ENCODE measurements at regions not wholly inside any gene's neighbourhood (a gene's known extent, or its start where the extent isn't known, plus 50 kb on each side); places are given as distances from the start of the nearest gene placed in this dataset.
A peak's percentile ranks its signal among the peaks of the same experiment; 100 is the strongest.
"Not testable (repeated sequence)": the region's sequence is repeated elsewhere in the genome, so short reads cannot be mapped to it uniquely, and the experiment has no call there.

DNA sequence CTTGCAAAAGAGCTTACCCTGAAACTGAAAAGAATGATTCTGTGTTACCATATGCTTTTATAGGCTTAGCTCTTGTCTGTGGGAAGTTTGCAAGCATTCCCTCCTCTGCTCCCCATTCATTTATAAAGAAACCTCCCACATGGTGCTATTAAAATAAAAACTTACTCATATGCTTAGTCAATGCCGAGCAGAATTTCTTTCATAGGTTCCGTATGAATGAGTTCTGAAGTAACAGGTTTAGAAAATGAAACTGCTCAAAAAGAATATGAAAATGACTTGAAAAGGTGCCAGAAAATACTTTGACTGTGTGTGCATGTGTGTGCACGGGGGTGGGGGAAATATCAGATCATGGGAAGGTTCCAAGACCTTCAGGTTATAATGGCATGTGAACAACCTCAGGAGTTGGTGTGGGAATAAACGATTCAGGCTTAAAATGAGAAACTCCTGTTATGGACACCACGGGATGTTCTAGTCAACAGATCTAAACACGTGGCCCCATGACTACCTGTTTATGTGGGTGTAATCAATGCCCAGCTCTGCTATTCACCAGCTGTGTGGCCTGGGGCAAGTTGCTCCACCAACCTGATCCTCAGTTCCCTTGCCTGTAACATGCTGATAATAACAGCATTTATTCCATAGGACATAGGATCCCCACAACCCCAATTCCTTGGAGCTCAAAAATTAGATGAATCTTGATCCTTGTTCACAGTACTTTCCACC, 293.7 kb upstream of the PLGLB1 start:
- peak; percentile 6 for DNase-seq (ENCODE audit: low read depth)

DNA sequence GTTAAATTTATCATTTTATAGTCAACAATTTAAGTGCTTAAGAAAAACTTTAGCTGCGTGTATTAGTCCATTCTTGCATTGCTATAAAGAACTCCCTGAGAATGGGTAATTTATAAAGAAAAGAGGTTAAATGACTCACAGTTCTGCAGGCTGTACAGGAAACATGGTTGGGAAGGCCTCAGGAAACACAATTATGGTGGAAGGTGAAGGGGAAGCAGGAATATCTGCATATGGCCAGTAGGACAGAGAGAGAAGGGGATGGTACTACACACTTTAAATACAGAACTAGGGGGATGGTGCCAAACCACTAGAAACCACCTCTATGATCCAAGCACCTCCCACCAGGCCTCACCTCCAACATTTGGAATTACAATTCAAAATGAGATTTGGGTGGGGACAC, 295.5 kb upstream of the PLGLB1 start:
- not testable (repeated sequence) for DNase-seq (ENCODE audit: low read depth)

DNA sequence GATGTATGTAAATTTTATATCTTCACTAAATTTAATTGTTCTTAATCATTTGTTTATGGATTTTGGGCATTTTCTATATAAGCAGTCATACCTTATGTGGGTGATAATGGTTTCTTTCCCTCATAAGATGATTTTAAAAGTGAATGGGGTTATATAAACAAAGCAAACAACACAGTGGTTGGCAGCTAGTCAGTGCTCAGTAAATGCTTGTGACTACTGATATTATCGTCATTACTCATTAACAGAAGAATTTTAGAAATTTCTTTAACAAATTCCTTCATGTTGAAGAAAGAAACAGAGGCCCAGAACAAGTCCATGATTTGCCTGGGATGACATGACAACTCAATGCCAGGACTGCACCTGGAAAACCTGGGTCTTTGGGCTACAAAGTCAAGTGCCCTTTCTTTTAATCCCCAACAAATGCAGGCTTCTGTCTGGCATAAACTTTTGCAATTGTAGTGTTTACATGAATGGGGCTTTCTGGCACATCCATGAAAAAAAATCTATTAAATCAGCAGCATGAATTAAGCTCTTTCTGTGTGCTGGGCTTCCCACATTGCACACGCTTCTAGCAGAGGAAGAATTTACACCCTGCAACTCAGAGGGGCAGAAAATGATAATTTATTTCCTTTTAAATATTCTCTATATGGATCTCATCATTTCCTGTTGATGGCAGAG, 297.3 kb upstream of the PLGLB1 start:
- not testable (repeated sequence) for DNase-seq (ENCODE audit: low read depth)

DNA sequence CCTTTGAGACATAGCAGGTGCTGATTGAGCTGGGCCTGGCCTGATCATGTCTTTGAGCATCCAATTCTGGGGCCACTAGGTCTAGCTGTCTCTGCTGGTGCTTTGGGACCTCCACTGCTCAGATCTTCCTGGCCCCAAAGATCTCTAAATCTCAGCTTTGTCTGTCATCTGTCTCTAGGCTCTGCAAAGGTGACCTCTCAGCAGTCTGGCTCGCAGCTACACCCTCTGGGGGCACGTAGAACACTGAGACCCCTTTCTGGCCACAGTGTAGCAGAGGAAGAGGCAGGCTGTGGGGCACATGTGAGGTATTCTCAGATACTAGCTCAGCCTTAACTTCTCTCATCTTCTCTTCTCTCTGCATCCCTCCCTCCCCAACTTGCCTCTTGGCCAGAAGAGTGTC, 298.1 kb upstream of the PLGLB1 start:
- DNase-seq (ENCODE audit: low read depth): not testable (repeated sequence)

DNA sequence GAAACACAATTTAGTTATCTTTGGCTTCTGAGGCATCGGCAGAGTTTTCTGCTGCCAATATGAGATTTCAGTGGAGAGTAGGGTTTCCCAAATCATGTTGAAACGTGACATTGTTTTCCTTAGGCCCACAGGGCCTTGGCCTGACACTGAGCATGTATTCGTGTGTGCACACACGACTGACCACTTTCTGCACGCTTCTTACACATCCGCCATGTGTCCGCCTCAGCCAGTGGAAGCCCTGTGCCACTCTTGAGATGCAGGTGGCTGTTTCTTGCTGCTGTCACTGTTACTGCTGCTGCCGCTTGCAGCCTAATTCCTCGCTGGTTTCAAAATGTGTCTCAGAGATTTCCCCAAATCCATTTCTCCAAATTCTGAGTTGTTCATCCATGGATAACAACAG, 299.6 kb upstream of the PLGLB1 start:
- not testable (repeated sequence) for DNase-seq (ENCODE audit: low read depth)

DNA sequence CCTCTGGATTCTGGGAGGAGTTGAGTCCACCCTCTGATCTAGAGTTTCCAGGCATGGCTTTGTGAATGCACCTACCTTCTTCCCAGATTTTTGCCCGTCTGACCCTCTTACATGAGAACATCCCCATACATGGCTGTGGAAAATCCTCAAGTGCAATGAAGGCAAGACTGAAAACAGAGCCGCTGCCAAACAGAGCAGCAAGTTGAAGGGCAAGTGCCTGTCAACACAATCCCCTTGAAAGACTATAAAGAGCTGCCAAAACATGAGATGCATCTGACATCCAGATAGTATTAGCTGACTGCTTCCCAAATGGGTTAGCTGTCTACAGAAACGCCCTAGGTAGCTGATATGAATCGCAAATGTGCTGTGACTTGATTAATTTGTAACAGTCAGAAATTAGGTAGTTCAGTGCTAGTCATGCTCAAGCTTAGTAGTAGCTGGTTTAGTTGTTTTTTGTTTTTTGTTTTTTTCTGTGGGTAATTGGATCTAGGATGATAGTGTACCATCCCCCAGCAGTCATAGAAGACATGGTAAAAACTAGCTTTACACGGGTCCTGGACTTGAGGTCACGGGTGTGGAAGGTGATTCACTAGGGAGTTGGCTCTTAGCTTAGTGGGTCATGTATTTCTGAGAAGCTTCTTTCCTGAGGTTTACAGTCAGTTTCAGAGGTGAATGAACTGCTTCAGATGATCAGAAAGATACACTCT, 302.8 kb upstream of the PLGLB1 start:
- not testable (repeated sequence) for DNase-seq (ENCODE audit: low read depth)

DNA sequence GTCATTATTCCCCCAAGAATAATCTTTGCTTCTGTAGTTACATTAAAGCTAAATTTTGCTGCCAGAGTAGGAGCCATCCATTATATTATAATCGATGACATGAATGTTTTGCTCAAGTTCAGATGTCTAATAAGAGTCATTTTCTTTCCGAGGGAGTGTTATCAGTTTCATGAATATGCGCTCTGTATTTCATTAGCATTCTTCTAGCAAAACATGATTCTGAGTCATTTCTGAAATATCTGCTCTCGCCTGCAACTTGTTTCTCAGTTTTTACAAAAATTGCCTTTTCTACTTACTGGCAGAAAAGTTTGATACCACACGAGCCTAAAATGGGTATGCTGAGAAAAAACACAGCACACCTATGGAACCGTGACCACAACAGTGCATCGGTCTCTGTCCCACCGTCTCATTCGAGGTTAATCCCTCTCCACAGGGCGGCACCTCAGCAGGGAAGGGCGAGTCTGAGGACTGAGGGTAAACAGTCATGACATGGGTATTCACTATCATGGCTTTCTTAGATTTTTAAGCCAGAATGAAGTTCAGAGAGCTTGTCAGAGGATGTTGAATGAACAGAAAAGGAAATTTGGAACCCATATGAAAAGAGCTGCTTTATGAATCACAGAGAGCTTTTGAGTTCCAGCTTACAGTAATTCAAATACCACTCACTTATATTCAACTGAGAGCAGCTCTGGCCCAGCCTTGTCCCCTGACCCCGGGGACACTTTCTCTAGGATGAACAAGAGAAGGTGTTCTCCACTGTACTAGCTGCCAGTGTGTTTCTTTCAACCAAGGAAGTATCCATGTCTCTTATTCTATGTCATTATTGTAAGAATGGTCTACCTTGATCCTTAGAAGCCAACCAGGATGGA, 303.6 kb upstream of the PLGLB1 start:
- DNase-seq (ENCODE audit: low read depth): not testable (repeated sequence)

DNA sequence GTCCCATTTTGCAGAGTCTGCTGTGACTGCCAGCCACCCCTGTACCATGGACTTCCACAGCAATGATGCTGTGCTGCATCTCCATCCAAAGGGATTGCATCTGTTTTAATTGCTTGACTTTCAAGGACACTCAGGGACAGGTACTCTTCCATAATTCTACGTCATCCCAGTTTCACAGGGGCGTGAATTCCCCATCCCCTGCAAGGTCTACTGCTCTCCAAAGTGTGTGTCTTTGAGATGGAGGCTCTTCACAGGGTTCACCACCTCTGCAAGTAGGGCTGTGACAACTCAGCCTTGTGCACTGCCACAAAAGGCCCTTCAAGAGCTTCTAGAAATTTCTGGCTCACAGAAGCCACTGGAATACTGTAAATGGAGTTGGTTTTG, 304.3 kb upstream of the PLGLB1 start:
- DNase-seq (ENCODE audit: low read depth): not testable (repeated sequence)

DNA sequence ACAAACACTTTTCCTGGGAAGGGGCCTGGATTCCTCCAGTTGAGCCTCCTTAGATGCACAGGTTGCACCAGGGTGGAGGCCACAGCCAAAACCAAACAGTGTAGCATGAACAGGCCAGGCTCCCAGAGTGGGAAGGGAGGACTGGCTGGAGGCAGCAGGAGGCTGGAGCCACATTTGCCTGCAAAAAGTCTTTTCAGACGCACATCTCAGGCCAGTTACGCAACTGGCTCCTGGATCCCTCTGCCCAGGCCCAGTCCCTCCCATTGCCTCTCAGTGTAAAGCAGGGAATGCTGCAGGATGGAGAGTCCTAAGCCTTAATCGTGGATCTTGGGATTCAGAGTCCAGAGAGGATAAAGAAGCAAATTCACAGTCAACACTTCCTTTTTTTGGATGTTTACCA, 305.1 kb upstream of the PLGLB1 start:
- not testable (repeated sequence) for DNase-seq (ENCODE audit: low read depth)

DNA sequence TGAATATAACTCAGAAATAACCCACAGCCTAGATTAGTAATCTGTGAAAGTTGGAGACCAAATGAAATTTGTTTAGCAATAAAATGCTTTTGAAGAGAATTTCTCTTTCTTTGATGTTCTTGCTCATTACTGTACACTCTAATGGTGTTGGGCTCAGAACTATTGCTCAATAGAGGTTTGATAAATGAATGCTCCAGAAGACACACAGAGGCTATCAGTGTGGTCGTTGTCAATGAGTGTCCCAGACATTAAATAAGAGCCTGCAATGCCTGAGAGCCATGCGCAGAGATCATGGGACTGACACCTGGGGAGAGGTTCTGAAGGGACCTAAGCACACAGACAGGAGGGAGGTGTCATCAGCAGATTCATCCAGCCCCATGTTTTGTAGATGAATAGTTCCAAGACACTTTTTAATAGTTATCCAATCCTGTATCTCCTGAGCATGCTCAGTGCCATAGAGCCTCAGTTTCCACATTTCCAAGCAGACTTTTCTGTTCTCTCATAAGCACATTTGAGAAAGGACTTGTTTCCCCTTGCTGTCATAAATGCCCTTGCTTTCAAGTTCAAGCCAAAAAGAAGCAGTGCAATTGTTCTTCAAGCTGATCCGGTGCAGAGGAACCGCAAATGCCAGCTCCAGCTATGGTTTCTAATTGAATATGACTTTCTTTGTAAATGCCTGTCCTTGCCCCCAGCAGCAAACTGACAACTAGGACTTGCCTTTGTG, 306.2 kb upstream of the PLGLB1 start:
- not testable (repeated sequence) for DNase-seq (ENCODE audit: low read depth)

DNA sequence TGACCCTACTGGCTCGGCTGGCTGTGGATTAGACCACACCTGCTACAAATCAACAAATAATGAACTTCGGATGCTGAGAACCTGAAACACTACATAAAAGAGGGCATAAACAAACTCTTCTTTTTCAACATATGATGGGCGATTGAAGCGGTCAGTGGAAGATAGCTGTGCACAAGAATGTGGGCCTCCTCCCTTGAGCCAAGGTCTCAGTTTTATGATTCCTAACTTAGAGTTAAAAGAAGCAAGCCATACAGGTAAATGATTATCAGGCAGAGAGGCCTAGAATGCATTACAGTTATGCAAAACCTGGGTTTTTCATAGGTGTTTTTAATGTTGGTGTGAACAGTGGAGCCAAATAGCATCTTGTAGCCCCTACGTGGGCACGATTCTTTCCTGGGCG, 307.9 kb upstream of the PLGLB1 start:
- DNase-seq (ENCODE audit: low read depth): not testable (repeated sequence)

DNA sequence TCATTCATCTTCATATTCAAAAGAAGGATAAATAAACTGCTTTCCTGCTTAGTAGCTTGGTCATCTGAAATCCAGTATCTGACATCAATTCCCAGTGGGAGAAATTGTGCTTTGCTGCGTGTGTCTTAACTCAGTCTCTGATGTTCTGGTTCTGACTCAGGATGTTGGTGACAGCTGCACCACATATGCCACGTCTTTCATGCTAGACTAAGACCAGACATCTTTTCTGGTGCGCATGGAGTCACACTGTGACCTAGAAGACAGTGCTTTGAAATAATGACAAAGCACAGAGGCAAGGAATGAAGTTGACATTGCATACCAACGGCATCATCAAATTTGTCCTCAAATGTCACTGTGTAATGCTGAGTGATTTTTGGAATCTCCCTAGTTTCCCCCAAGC, 308.8 kb upstream of the PLGLB1 start:
- not testable (repeated sequence) for DNase-seq (ENCODE audit: low read depth)

DNA sequence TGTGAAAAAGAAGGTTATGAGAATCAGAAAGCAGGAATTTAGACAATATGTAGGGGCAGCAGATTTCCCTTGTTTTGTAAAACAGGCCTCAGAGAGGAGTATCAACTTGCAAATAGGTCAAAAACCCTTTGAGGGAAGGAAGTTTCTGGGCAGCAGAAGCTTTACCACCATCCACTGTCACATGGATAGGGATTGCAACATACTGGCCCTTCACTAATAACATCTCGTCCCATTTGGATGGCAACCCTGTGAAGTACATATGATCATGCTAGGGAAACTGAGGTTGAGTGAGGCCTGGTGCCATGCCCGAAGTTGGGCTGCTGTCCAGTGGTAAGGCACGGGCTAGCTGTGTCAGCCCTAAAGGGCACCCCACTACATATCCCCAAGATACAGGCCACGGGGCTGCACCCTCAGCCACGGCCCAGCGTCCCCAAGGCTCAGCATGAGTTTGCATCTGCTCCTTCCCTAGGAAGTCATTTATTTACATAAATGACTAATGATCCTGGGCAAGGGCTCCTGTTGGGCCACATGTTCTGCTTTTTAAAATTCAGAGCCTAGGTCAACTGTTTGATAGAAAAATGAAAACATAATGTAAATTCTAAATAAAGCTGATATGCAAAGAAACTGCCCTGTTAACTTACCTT, 310.4 kb upstream of the PLGLB1 start:
- not testable (repeated sequence) for DNase-seq (ENCODE audit: low read depth)

DNA sequence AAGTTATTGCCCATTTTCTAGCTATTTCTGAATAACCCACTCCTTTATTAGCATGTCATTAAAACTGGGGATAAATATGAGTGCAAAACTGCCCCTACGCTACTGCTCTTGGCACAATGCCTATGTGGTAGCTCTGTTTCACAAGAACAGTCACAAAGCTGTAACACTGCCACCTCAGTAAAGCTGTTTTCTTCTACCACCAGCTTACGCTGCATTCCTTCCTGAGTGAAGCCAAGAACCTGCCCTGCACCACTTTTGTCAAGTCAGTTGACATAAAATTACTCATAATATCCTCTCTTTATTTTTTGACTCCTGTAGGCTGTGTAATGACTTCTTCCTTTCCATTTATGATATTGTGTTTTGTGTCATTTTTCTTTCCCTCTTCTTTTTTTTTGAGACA, 313.2 kb upstream of the PLGLB1 start:
- DNase-seq (ENCODE audit: low read depth): not testable (repeated sequence)

DNA sequence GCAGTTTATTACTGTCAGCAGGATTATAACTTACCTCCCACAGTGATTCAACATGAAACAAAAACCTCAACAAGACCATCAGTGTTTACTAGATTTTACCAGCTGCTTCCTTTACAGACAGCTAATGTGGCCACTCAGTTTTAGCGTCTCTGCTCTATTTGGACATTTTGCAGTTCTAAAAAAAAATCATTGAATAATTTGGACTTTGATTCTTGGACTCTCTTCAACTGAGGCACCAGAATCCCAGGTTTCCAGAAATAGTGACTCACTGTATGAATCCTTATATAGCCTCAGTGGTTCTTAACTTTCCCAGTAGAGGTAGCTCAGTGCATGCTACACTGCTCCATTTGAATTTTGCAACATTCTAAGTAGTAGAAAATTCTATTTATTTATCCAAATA, 317.4 kb upstream of the PLGLB1 start:
- not testable (repeated sequence) for DNase-seq (ENCODE audit: low read depth)

DNA sequence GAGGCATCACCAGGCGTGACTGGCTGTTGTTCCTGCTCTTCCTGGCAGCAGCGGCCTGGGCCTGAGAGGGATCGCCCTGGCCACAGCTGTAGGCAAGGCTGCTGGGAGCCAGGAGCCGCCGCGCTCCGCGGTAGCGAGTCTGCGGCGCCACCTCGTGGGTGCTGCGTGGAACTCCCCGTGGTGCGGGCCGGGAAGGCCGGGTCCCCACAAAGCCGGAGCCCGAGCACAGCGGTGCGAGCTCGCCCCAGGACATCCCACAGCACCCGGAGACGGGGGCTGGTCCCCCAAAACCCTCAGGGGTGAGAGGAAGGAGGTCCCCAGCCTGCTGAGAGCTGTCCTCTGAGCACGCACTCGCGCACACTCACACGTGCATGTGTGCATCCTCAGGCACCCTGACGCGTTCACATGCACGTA, 320.0 kb upstream of the PLGLB1 start:
- DNase-seq (ENCODE audit: low read depth): peak; percentile 33

DNA sequence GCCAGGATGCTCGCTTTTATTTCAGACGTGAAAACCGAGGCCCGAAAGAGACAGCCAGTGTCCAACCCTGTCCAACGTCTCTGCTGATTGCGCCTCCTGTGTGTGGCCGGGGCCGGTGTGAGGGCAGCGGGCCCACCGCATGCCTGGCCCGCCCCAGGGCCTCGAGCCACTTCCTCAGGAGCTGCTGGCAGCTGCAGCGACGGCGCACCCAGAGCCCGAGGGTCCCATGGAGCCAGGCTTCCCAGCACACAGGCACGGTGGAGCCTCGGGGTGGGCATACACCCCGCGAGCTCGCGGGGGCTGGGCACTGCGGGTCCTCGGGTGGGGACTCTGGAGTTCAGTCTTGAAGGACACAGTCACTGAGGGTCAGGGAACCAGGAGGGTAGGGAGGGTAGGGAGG, 320.5 kb upstream of the PLGLB1 start:
- not testable (repeated sequence) for DNase-seq (ENCODE audit: low read depth)

DNA sequence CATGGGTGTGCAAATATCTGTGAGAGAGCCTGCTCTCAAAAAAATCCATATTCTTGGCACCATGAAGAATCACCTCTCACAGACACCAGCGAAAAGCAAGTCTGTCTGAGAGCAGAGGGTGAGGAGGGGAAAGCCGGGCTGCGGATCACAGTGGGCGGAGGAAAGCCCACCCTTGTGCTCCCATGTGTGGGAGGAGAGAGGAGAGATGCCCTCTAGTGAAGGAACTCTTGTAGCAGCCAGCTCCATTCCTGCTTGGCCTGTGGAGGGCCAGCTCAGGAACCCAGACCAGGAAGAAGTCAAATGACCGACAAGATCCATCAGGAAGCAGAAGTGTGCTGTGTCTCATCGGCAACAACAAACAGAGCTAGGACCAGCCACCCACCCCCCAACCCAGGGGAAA, 321.7 kb upstream of the PLGLB1 start:
- DNase-seq (ENCODE audit: low read depth): not testable (repeated sequence)

DNA sequence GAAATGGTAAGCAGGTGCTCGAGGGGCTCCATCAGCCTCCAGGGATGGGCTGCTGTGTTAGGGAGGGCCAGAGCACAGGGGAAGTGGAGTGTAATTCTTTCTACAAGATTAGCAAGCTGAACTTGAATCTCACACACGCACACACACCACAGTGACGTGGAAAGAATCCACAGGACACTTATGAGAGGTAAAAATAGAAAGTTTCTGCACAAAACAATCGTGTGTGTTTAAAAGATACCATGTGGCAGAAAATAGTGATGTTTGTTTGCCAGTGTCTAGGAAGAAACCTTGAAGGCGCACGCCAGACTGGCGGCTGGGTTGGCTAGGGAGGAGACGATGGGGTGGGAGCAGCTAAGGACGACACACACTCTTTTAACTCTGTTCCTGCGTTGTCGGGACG, 323.6 kb upstream of the PLGLB1 start:
- not testable (repeated sequence) for DNase-seq (ENCODE audit: low read depth)

DNA sequence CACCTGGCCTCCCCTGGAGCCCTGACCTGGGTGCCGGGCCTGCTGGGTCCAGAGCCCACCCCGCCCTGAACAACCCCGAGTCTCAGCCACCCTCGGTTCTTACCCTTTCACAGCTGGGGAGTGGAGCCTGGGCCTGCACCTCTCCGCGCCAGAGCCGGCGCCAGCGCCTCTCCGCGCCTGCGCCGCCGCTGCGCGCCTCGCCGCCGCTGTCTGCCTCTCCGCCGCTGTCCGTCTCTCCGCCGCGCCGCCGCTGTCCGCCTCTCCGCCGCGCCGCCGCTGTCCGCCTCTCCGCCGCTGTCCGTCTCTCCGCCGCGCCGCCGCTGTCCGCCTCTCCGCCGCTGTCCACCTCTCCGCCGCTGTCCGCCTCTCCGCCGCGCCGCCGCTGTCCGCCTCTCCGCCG, 326.9 kb upstream of the PLGLB1 start:
- not testable (repeated sequence) for DNase-seq (ENCODE audit: low read depth)

DNA sequence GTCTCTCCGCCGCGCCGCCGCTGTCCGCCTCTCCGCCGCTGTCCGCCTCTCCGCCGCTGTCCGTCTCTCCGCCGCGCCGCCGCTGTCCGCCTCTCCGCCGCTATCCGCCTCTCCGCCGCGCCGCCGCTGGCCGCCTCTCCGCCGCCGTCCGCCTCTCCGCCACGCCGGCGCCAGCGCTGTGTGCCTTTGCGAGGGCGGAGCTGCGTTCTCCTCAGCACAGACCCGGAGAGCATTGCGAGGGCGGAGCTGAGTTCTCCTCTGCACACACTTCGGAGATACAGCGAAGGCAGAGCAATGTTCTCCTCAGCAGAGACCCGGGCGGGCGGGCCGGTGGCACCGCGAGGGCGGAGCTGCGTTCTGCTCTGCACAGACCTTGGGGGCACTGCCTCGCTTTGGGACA, 327.4 kb upstream of the PLGLB1 start:
- not testable (repeated sequence) for DNase-seq (ENCODE audit: low read depth)

All from stimulated activated CD4-positive, alpha-beta T cell treated with anti-CD3 and anti-CD28 coated beads, Interleukin-2, amount 100 ng/mL, for 4 hours (primary cell).